ENCODE measurements at regions not wholly inside any gene's neighbourhood (a gene's known extent, or its start where the extent isn't known, plus 50 kb on each side); places are given as distances from the start of the nearest gene placed in this dataset.
"Not testable (repeated sequence)": the region's sequence is repeated elsewhere in the genome, so short reads cannot be mapped to it uniquely, and the experiment has no call there.

- DNase-seq, result no peak
These were observed 53.2 kb upstream of the UBE2E3 start for GRCh38 chr2:180927030-180927686.

- DNase-seq, result no peak
These were observed 54.7 kb upstream of the UBE2E3 start for GRCh38 chr2:180925700-180926099.

- no peak for DNase-seq
These were observed 56.3 kb upstream of the UBE2E3 start for GRCh38 chr2:180924063-180924462.

- DNase-seq, result no peak
These were observed 69.4 kb upstream of the UBE2E3 start for GRCh38 chr2:180910831-180911665.

GRCh38 chr2:180907731-180908130, 72.7 kb upstream of the UBE2E3 start:
- no peak for DNase-seq

GRCh38 chr2:180905461-180905860, 74.9 kb upstream of the UBE2E3 start:
- DNase-seq, result no peak

GRCh38 chr2:180905002-180905401, 75.4 kb upstream of the UBE2E3 start:
- no peak for DNase-seq

GRCh38 chr2:180901331-180901730, 79.1 kb upstream of the UBE2E3 start:
- no peak for DNase-seq

GRCh38 chr2:180893752-180894151, 86.7 kb upstream of the UBE2E3 start:
- no peak for DNase-seq

GRCh38 chr2:180892091-180892490, 88.3 kb upstream of the UBE2E3 start:
- DNase-seq, result no peak

GRCh38 chr2:180891360-180891759, 89.0 kb upstream of the UBE2E3 start:
- no peak for DNase-seq

- no peak for DNase-seq
These were observed 89.6 kb upstream of the UBE2E3 start for GRCh38 chr2:180890781-180891180.

- DNase-seq, result no peak
These were observed 97.4 kb upstream of the UBE2E3 start for GRCh38 chr2:180882959-180883358.

- no peak for DNase-seq
These were observed 103.9 kb upstream of the UBE2E3 start for GRCh38 chr2:180876506-180876905.

GRCh38 chr2:180873219-180873618, 107.2 kb upstream of the UBE2E3 start:
- no peak for DNase-seq

GRCh38 chr2:180872781-180873180, 107.6 kb upstream of the UBE2E3 start:
- DNase-seq, result not testable (repeated sequence)

GRCh38 chr2:180872255-180872654, 108.2 kb upstream of the UBE2E3 start:
- no peak for DNase-seq

GRCh38 chr2:180871649-180872048, 108.8 kb upstream of the UBE2E3 start:
- DNase-seq, result no peak

- DNase-seq, result no peak
These were observed 130.6 kb upstream of the UBE2E3 start for GRCh38 chr2:180849851-180850250.

GRCh38 chr2:180848393-180848792, 132.0 kb upstream of the UBE2E3 start:
- no peak for DNase-seq

- no peak for DNase-seq
These were observed 133.5 kb upstream of the UBE2E3 start for GRCh38 chr2:180846756-180847472.

GRCh38 chr2:180842461-180842860, 137.9 kb upstream of the UBE2E3 start:
- no peak for DNase-seq

GRCh38 chr2:180840641-180841040, 139.8 kb upstream of the UBE2E3 start:
- DNase-seq, result no peak

GRCh38 chr2:180829836-180830235, 150.6 kb upstream of the UBE2E3 start:
- DNase-seq, result no peak
